ENCODE measurements at regions not wholly inside any gene's neighbourhood (a gene's known extent, or its start where the extent isn't known, plus 50 kb on each side); places are given as distances from the start of the nearest gene placed in this dataset.

- H3K4me1 ChIP-seq (ENCODE audit: control insufficient read depth in 1 of 2, insufficient read depth in 2 of 2, low read depth in 1 of 2, low read length in 1 of 2), result peaks cover 0 to 51% of the 10 kb centered on the region in 2 experiments; a peak in 2 of 4 replicates
- H3K9me3 ChIP-seq, result no peaks in the 10 kb centered on the region
- H3K27me3 ChIP-seq (ENCODE audit: insufficient read depth), result no peaks in the 10 kb centered on the region
- no peaks in the 10 kb centered on the region for H4K20me1 ChIP-seq (ENCODE audit: insufficient read depth)
- H3K79me2 ChIP-seq (ENCODE audit: insufficient read depth), result no peaks in the 10 kb centered on the region
- no peaks in the 10 kb centered on the region for H3K36me3 ChIP-seq (replicated peaks in 1 of 2; ENCODE audit: control insufficient read depth in 1 of 2, insufficient read depth in 2 of 2, low read length in 1 of 2)
- H3K4me3 ChIP-seq (ENCODE audit: low read depth in 2 of 2, low read length in 1 of 2), result no peak overlapping the region
- H3K4me2 ChIP-seq, result no peak overlapping the region
- H3K9me2 ChIP-seq, result no peaks in the 10 kb centered on the region
- POLR2A ChIA-PET, result no interaction called here
- no peak overlapping the region for H2AFZ ChIP-seq (ENCODE audit: low read depth)
- H3K27ac ChIP-seq (ENCODE audit: low read depth in 2 of 2, low read length in 1 of 2), result peak overlapping the region in 1 of 2 experiments; percentile 53; a peak in 1 of 4 replicates
- H3K9ac ChIP-seq, result no peak overlapping the region
- H3F3A ChIP-seq (replicated peaks; ENCODE audit: insufficient read depth), result no peaks in the 10 kb centered on the region
- TF ChIP-seq MEF2A (IDR thresholded peaks at IDR 0.05; ENCODE audit: borderline replicate concordance, low read depth) (no peak), ELF1 (IDR thresholded peaks at IDR 0.05) (no peak), FOXM1 (IDR thresholded peaks at IDR 0.05; ENCODE audit: low read depth) (no peak), TAF1 (IDR thresholded peaks at IDR 0.05; ENCODE audit: borderline replicate concordance, low read depth, low read length) (no peak), GATA2 (CRISPR knock-in tag; IDR thresholded peaks at IDR 0.05) (no peak)
- 0% methylated on average over 2 of the region's 2 CpGs for WGBS (ENCODE audit: low lambda C conversion rate)
- DNase-seq, result no peak
- CTCF ChIA-PET, result interaction anchor here (1.1 to 1.5 kb wide), 3 partner anchors 8 to 180 kb away, joined by 3 to 6 read pairs (median 5); no protein-coding TSS in a partner anchor
These were observed 311.0 kb downstream of the BUD13 start for GRCh38 chr11:116461789-116462188.

DNA sequence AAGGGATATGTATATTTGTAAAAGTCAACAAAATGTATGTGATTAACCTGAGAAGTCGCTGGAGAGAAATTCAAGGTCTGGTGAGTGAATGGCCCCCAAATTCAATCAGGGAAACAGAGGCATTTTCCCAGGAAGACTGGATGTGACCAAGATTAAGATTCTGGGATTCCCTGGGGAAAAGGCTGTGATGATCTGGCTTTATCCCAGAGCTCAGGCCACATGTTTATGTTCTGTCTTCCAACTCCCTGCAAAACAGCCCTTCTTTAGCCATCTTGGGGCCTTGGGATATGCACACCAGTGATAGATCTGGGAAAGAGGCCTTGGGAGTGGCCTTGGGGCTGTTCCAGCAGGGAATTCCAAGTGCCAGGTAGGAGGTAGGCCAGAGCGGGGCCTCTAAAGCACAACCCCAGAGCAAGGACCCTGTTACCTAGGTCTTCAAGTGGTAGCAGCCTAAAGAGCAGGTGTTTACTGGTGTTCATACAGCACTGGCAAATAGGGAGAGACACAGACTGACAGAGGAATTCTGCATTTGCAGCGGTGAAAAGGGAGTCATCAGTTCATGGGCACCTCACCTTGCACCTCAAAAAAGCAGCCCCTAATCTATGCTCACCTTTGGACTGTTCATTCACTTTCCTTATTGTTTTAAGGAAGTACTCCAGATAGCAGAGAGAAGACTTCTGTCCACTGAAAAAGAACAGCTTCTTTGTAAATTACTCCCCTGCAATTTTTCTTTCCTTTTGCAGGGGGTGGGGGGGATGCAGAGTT, 312.4 kb downstream of the BUD13 start:
- H3K36me3 ChIP-seq (replicated peaks in 1 of 2; ENCODE audit: control insufficient read depth in 1 of 2, insufficient read depth in 2 of 2, low read length in 1 of 2), result no peaks in the 10 kb centered on the region
- H3K27ac ChIP-seq (ENCODE audit: low read depth in 2 of 2, low read length in 1 of 2), result peak overlapping the region in 1 of 2 experiments; percentile 82; a peak in 1 of 4 replicates
- no peak overlapping the region for H3K9ac ChIP-seq
- ChIA-PET CTCF (interaction anchor here (1.2 to 1.5 kb wide), 2 partner anchors 9 to 39 kb away, joined by 3 to 9 read pairs; no protein-coding TSS in a partner anchor), POLR2A (interaction anchor here (1.0 to 1.2 kb wide), 2 partner anchors 8 to 33 kb away, joined by 3 read pairs; no protein-coding TSS in a partner anchor)
- H3F3A ChIP-seq (replicated peaks; ENCODE audit: insufficient read depth), result no peaks in the 10 kb centered on the region
- no peak overlapping the region for H3K4me3 ChIP-seq (ENCODE audit: low read depth in 2 of 2, low read length in 1 of 2)
- TF ChIP-seq, protein P1, sequence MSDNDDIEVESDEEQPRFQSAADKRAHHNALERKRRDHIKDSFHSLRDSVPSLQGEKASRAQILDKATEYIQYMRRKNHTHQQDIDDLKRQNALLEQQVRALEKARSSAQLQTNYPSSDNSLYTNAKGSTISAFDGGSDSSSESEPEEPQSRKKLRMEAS (IDR thresholded peaks at IDR 0.05; ENCODE audit: low read depth), result no peak
- TF ChIP-seq PBX3 (IDR thresholded peaks at IDR 0.05) (no peak), POLR2AphosphoS5 (IDR thresholded peaks at IDR 0.05; ENCODE audit: low read depth, low read length) (no peak)
- peaks cover 0 to 47% of the 10 kb centered on the region in 2 experiments; a peak in 1 of 4 replicates for H3K4me1 ChIP-seq (ENCODE audit: control insufficient read depth in 1 of 2, insufficient read depth in 2 of 2, low read depth in 1 of 2, low read length in 1 of 2)
- H3K9me2 ChIP-seq, result no peaks in the 10 kb centered on the region
- H3K9me3 ChIP-seq, result no peaks in the 10 kb centered on the region
- H3K4me2 ChIP-seq, result no peak overlapping the region
- H2AFZ ChIP-seq (ENCODE audit: low read depth), result no peak overlapping the region
- no peaks in the 10 kb centered on the region for H3K79me2 ChIP-seq (ENCODE audit: insufficient read depth)
- H3K27me3 ChIP-seq (ENCODE audit: insufficient read depth), result no peaks in the 10 kb centered on the region
- no peak for DNase-seq
- H4K20me1 ChIP-seq (ENCODE audit: insufficient read depth), result no peaks in the 10 kb centered on the region
- 25% methylated on average over 3 of the region's 3 CpGs for WGBS (ENCODE audit: low lambda C conversion rate)

Measured in SK-N-SH (cell line).